CD4-positive, alpha-beta T cell treated with Interleukin-17A for 1 hour (primary cell): ENCODE measurements at regions not wholly inside any gene's neighbourhood (a gene's known extent, or its start where the extent isn't known, plus 50 kb on each side); places are given as distances from the start of the nearest gene placed in this dataset.
"Not testable (repeated sequence)": the region's sequence is repeated elsewhere in the genome, so short reads cannot be mapped to it uniquely, and the experiment has no call there.

Experiments
- DNase-seq: peaks from one replicate; pipeline ENCODE4 v3.0.0-alpha.2; 2020

DNA sequence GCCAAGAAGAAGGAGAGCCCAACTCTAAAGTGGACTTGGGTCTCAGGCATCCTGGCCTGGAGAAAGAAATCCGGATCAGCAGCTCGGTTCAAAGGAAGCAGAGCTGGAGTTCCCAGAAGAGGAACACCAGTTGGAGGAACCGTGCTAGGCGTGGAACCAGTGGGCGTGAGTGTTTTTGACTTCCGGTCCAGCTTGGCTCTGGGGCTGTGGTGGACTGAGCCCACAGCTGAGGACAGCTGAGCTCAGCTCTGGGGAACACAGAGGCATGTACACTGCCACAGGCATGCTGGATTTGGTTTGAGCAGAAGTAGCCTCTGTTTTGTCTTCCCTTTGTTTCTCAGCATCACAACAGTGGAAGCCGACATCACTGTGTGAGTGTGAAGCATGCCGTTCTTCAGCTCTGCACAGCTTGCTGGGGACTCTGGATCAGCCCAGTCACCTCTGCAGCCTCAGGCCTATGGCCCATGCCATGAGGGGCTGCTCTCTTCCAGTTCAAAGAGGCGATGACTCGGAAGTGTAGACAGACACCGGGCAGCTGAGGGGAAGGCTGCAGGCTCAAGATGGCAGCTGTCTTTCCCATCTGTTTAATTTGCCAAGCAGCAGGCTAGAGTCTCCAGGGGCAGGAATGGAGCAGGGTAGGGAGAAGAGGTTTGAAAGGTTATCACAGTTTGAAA is 185.8 kb upstream of the UBE3A start:
- DNase-seq: no peak

- no peak for DNase-seq
Observed at GRCh38 chr15:25623708-25624107, 184.9 kb upstream of the UBE3A start.

DNA sequence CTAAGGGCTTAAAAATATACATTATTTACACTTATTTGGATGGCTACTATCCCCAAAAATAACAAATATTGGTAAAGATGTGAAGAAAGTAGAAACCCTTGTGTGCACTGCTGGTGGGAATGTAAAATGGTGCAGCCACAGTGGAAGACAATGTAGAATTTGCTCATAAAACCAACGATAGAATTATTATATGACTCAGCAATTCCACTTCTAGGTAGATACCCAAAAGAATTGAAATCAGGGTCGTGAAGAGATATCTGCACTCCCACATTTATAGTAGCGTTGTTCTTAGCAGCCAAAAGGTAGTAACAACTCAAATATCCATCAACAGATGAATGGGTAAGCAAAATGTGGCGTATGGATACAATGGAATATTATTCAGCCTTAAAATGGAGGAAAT is 181.6 kb upstream of the UBE3A start:
- DNase-seq: no peak

DNA sequence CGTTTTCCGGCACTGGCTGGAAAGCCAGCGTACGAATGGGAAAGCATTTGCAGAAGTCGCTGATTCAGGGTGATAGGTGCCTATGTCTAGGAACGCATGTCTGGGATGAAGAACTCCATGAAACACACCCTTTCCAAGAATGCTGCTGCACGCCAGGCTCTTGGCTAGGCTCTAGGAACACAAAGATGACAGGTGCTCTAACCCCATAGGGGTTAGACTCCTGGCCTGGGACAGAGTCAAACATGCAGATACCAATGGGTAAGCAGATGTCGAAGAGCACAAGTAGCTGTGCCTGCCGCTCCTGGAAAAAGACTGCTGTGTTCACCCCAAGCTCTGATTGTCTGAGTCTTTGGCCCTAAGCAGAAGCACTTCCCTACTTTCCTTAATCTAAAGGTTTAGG is 180.9 kb upstream of the UBE3A start:
- DNase-seq: no peak

- no peak for DNase-seq
Observed at GRCh38 chr15:25619076-25619475, 180.3 kb upstream of the UBE3A start.

DNA sequence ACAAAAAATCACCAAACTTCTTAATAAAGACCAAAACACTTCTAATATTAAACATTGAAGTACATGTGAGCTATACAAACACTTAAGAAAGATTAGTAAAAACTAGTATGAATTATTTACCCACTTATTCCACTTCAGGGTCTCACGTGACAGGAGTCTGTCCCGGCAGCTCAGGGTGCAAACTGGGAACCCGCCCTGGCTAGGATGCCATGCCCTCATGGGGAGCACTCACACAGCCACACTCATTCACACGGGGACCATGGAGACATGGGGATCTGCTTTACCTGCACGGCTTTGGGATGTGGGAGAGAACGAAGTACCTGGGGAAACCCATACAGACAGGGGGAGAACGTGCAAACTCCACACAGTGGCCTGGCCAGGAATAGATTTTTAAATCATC is 179.3 kb upstream of the UBE3A start:
- no peak for DNase-seq

DNA sequence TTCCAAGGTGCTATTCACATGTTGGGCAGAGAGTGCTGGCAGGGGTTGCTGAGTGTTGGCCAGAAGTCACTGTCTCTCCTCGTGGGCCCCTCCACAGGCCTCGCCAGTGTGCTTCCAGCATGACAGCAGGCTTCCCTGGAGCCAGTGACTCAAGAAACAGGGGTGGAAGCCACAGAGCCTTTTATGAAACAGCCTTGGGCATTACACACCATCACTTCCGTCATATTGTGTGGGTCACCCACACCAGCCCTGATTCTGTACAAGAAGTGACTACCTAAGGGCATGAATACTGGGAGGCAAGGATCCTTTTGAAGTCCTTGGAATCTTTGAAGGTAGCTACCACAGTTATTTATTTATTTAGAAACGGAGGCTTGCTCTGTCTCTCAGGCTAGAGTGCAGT is 177.6 kb upstream of the UBE3A start:
- no peak for DNase-seq

DNA sequence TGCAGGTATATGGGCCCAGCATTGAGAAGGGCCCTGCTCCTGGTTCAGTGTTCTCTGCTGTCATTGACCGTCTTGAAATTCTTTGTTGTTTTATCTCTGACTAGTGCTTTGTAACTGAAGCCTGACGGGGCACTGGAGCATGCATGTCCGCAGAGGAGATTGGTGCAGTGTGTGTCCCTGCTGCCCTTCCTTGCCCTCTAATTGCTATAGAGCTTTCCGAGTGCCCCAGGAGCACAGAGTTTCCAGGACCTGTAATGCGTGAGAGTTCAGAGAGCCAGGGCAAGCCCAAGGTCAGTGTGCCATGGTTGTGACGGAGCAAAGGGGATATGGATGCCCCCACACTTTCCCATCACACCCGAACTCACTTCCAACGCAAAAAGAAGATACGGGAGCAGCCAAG is 174.3 kb upstream of the UBE3A start:
- DNase-seq: no peak

DNA sequence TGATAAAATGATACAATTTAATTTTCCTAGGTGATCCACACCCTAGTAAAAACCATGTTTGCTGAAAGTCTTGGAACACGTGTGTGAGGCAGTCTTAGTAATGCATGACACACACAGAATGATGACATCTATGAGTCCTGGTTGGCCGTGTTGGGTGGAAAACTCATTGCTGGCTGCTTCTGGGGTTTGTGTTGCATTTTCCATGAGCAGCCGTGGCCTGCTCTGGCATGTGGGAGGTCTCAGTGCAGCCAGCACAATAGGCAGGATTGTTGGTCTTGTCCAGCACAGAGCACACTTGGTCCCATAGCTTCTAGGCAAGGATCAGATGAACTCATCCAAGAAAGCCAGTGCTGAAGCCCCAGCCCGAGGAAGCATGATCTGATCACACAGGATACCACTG is 172.8 kb upstream of the UBE3A start:
- DNase-seq: no peak

DNA sequence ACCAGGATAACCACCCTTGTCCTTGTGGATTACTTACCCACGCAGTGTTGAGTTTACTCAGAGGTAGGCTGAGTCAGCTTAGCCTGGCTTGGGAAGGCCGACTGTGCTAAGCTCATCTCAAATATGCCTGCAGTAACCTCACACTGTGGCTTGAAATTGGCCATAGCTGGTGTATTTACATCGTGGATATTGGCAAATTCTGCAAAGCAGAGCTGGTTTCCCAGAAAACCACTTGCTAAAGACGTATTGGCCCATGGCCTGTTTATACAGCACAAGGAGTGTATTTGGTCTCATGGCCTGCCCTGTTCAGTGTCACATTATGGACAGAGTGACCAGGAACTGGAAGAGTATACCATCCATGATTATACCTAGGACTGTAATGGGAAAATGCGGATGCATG is 170.5 kb upstream of the UBE3A start:
- no peak for DNase-seq

- DNase-seq: no peak
Observed at GRCh38 chr15:25608926-25609325, 170.1 kb upstream of the UBE3A start.

DNA sequence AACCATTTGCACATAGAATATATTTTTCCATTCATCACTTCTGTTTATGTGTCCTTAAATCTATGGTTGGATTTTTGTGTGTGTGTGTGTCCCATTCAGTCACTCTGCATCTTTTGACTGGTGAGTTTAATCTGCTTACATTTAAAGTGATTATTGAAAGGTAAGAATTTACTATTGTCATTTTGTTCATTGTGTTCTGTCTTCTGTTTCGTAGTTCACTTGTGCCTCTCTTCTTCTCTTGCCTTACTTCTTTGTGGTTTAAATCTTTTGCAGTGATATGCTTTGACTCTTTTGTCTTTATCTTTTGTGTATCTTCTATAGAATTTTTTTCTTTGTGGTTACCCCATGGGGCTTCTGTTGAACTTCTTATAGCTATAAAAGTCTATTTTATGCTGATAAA is 166.3 kb upstream of the UBE3A start:
- DNase-seq: no peak

GRCh38 chr15:25600751-25601150 is 161.9 kb upstream of the UBE3A start:
- no peak for DNase-seq

DNA sequence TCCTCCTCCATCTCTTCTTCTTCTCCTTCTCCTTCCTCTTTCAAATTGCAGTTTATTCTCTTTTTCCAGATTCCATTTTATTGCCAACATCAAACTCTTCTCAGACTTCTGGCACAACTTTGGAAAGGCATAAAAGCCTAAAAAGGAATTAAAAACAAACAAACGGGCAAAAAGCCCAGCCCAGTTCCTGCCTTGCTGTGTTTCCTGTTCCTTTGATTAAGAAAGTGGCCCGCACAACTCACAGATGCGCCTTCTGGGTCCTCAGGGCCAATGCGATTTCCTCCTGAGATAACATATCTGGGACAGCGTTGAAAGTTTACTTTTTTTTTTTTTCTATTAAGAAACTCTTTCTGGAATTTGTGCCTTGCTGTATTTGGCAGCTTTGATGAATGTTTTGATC is 158.7 kb upstream of the UBE3A start:
- DNase-seq: no peak

DNA sequence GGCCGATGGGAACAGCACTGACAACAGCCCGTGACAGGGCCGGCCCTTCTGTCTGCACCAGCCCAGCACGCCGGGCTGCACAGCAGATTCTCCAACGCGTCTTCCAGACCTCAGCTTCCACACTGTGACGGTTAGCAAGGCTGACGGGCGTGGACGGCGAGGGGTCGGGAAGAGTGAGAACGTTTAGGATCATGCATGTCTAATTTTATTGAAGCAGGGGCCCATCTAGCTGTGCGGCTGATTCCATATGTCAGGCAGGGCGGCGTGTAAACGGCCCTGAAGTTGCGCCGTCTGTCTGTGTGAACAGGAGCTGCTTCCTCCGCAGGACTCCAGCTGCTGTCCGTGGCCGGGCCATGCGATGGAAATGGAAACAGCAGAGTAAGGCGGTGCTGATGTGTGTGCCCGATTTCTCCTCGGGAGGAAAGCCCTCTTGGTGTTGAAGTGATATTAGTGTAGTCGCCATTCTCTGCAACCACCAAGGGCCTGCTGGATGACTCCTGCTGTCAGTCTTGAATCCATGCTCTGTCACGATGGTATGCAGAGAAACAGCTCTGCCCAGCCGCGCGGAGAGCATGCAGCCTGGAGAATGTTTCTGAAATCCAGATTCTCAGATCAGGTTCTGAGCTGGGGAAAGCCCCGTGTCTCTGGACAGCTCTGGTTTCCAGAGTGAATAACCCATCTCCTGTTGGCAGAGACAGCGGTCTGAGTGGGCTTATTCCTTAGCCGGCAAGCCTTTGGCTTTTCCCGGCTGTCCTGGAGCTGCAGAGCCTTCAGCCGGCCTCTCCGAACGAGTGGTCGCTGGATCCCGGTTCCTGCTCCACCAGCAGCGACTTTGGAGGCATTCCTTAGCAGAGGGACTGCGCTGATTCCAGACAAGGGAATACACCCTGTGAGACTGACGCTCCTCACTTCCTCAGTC is 158.1 kb upstream of the UBE3A start:
- no peak for DNase-seq

- no peak for DNase-seq
Observed at GRCh38 chr15:25587616-25588340, 149.0 kb upstream of the UBE3A start.

GRCh38 chr15:25582886-25583285 is 144.1 kb upstream of the UBE3A start:
- no peak for DNase-seq

GRCh38 chr15:25579127-25579526 is 140.3 kb upstream of the UBE3A start:
- DNase-seq: no peak

DNA sequence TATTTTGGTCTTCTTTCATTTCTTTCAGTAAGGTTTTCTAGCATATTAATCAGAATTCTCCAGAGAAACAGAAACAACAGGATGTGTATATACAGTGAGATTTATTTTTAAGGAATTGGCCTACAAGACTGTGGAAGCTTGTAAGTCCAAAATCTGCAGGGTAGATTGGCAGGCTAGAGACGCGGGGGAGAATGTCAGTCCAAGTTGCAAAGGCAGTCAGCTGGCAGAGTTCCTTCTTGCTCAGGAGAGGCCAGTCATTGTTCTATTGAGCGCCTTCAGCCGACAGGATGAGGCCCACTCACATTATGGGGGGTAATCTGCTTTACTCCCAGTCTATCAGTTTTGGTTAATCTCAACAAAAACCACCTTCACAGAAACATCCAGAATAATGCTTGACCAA is 133.4 kb upstream of the UBE3A start:
- no peak for DNase-seq

- no peak for DNase-seq
Observed at GRCh38 chr15:25568751-25569150, 129.9 kb upstream of the UBE3A start.

- DNase-seq: not testable (repeated sequence)
Observed at GRCh38 chr15:25566545-25566944, 127.7 kb upstream of the UBE3A start.

- DNase-seq: no peak
Observed at GRCh38 chr15:25565470-25566264, 126.8 kb upstream of the UBE3A start.

GRCh38 chr15:25563596-25563995 is 124.8 kb upstream of the UBE3A start:
- no peak for DNase-seq
